ENCODE measurements at regions not wholly inside any gene's neighbourhood (a gene's known extent, or its start where the extent isn't known, plus 50 kb on each side); places are given as distances from the start of the nearest gene placed in this dataset.

- intact Hi-C loops (cut with DNase I; ENCODE audit: low total_unique reads): no loop called here
- H3K27me3 ChIP-seq: no peaks in the 10 kb centered on the region
- no peak overlapping the region for H3K4me3 ChIP-seq
- no peak for DNase-seq
- no peak for TF ChIP-seq CTCF (IDR thresholded peaks at IDR 0.05)
- no peak for TF ChIP-seq POLR2A (IDR thresholded peaks at IDR 0.05)
- no peak overlapping the region for H3K27ac ChIP-seq
- no peaks in the 10 kb centered on the region for H3K36me3 ChIP-seq
- H3K4me1 ChIP-seq: no peaks in the 10 kb centered on the region
- H3K9me3 ChIP-seq: peaks cover 0 to 6% of the 10 kb centered on the region in 2 donors
Measured at GRCh38 chr3:109596991-109597390, 259.6 kb upstream of the DPPA4 start.

GRCh38 chr3:109597444-109597843 is 260.1 kb upstream of the DPPA4 start:
- no peak overlapping the region for H3K4me3 ChIP-seq
- no peak for TF ChIP-seq CTCF (IDR thresholded peaks at IDR 0.05)
- TF ChIP-seq POLR2A (IDR thresholded peaks at IDR 0.05): no peak
- no peaks in the 10 kb centered on the region for H3K4me1 ChIP-seq
- no peaks in the 10 kb centered on the region for H3K36me3 ChIP-seq
- H3K27ac ChIP-seq: no peak overlapping the region
- intact Hi-C loops (cut with DNase I; ENCODE audit: low total_unique reads): no loop called here
- H3K27me3 ChIP-seq: no peaks in the 10 kb centered on the region
- H3K9me3 ChIP-seq: peaks cover 0 to 6% of the 10 kb centered on the region in 2 donors
- no peak for DNase-seq

- no peak for DNase-seq
- no peak overlapping the region for H3K27ac ChIP-seq
- H3K9me3 ChIP-seq: no peaks in the 10 kb centered on the region
- H3K36me3 ChIP-seq: no peaks in the 10 kb centered on the region
- no peak for TF ChIP-seq POLR2A (IDR thresholded peaks at IDR 0.05)
- no peak for TF ChIP-seq CTCF (IDR thresholded peaks at IDR 0.05)
- no peak overlapping the region for H3K4me3 ChIP-seq
- intact Hi-C loops (cut with DNase I; ENCODE audit: low total_unique reads): no loop called here
- no peaks in the 10 kb centered on the region for H3K27me3 ChIP-seq
- H3K4me1 ChIP-seq: no peaks in the 10 kb centered on the region
Measured at GRCh38 chr3:109607897-109608296, 270.6 kb upstream of the DPPA4 start.

- no peak for TF ChIP-seq POLR2A (IDR thresholded peaks at IDR 0.05)
- TF ChIP-seq CTCF (IDR thresholded peaks at IDR 0.05): no peak
- H3K27ac ChIP-seq: no peak overlapping the region
- H3K4me1 ChIP-seq: no peaks in the 10 kb centered on the region
- no peak overlapping the region for H3K4me3 ChIP-seq
- intact Hi-C loops (cut with DNase I; ENCODE audit: low total_unique reads): no loop called here
- H3K27me3 ChIP-seq: no peaks in the 10 kb centered on the region
- no peaks in the 10 kb centered on the region for H3K9me3 ChIP-seq
- no peak for DNase-seq
- H3K36me3 ChIP-seq: no peaks in the 10 kb centered on the region
Measured at GRCh38 chr3:109608574-109608973, 271.2 kb upstream of the DPPA4 start.

- Histone ChIP-seq H3K36me3 (no peaks in the 10 kb centered on the region), H3K9me3 (no peaks in the 10 kb centered on the region), H3K4me1 (no peaks in the 10 kb centered on the region), H3K27me3 (no peaks in the 10 kb centered on the region), H3K27ac (no peak overlapping the region), H3K4me3 (no peak overlapping the region)
- intact Hi-C loops (cut with DNase I; ENCODE audit: low total_unique reads): no loop called here
- TF ChIP-seq CTCF (IDR thresholded peaks at IDR 0.05) (no peak), POLR2A (IDR thresholded peaks at IDR 0.05) (no peak)
- no peak for DNase-seq
Measured at GRCh38 chr3:109618766-109619378, 281.5 kb upstream of the DPPA4 start.

All from uterus (tissue), 3 donors.